Sigmoid colon (tissue), 6 donors: ENCODE measurements at regions not wholly inside any gene's neighbourhood (a gene's known extent, or its start where the extent isn't known, plus 50 kb on each side); places are given as distances from the start of the nearest gene placed in this dataset.

Source experiments
- DNase-seq: peaks from one replicate; pipeline ENCODE4 v3.0.0-alpha.2; 2019
- H3K27ac ChIP-seq, 4 donors: fragments of 200-600 bp; sonication (generic); one replicate each; pipeline ENCODE4 v1.5.1; 2016 to 2019; ENCODE audit warnings: mild to moderate bottlenecking in 1 of 4
- H3K27me3 ChIP-seq, 3 donors: fragments of 200-600 bp; sonication (generic); one replicate each; pipeline ENCODE4 v1.5.1; 2019; ENCODE audit warnings: mild to moderate bottlenecking in 1 of 3
- H3K36me3 ChIP-seq, 4 donors: fragments of 200-600 bp; sonication (generic); one replicate each; pipeline ENCODE4 v1.5.1; 2016 to 2019
- H3K4me1 ChIP-seq, 4 donors: fragments of 200-600 bp; sonication (generic); one replicate each; pipeline ENCODE4 v1.5.1; 2017 to 2019
- H3K4me3 ChIP-seq, 4 donors: fragments of 200-600 bp; sonication (generic); one replicate each; pipeline ENCODE4 v1.5.1; 2017 to 2019; ENCODE audit warnings: mild to moderate bottlenecking in 2 of 4, moderate library complexity in 1 of 4
- H3K9me3 ChIP-seq, 4 donors: fragments of 200-600 bp in 3 of 4; sonication (generic) in 3 of 4; one replicate each; pipeline versions ENCODE4 v1.5.1 to v1.6.1; 2013 to 2019
- EP300 ChIP-seq, 4 donors: sonication (generic); formaldehyde crosslinking; IDR thresholded peaks; one replicate each; pipeline ENCODE4 v1.6.1; 2017; ENCODE audit warnings: antibody characterized with exemption in 4 of 4
- POLR2A ChIP-seq, 2 donors: fragments of 450-650 bp; IDR thresholded peaks; one replicate each; pipeline ENCODE4 v1.6.1; 2016; ENCODE audit warnings: antibody characterized with exemption in 2 of 2, mild to moderate bottlenecking in 2 of 2, moderate library complexity in 2 of 2
- POLR2AphosphoS5 ChIP-seq, 4 donors: sonication (generic); formaldehyde crosslinking; IDR thresholded peaks; one replicate each; pipeline ENCODE4 v1.6.1; 2017; ENCODE audit warnings: antibody characterized with exemption in 4 of 4
- WGBS, 2 donors: extraction: QIAGEN DNeasy Blood & Tissue Kit; methylation state at CpG; one replicate each; pipeline ENCODE4 v1.1.7; 2013; 5-methylcytosine and 5-hydroxymethylcytosine counted together
- intact Hi-C: fragments of 100-400 bp; cut with DNase I; formaldehyde crosslinking; loops from one replicate; pipeline ENCODE4 v1.15.1; 2023
- TF ChIP-seq, protein P1 (sequence below), 4 experiments: fragments of 450-650 bp in 3 of 4; fragments of 200-600 bp in 1 of 4; IDR thresholded peaks; one replicate each; pipeline ENCODE4 v1.5.1; 2016 to 2019; ENCODE audit warnings: antibody characterized with exemption in 4 of 4, mild to moderate bottlenecking in 3 of 4, moderate library complexity in 2 of 4
- donor health status: healthy with polysubstance abuse.
- donor health status: healthy.

DNA sequence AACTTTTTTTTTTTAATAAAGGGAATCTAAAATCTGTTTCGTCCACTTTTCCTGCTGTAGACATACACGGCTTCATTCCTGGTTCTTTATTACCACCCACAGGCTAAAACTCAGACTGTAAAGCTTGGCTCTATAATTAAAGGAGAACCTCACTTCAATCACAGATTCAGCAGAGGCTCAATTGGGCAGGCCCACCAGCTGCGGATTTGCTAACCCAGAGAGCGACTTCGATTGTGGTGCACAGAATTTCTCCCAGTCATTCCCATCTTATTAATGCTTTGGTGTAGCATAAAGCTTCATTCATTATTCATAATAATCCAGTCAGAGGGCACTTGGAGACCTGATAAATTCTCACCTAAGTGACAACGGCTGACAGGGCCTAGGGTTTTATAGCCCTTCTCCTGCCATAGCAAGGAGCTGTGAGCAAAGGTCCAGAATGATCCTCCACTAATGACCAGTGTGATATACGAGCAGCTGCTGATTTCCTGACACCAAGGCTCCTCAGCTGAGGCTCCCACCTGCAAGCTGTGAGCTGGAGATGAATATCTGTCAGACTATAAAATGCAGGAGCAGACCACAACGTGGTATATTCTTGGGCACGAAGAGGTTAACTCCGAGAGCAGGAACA is 149.0 kb downstream of the ATP6V1G3 start:
- H3K36me3 ChIP-seq: no peaks in the 10 kb centered on the region

DNA sequence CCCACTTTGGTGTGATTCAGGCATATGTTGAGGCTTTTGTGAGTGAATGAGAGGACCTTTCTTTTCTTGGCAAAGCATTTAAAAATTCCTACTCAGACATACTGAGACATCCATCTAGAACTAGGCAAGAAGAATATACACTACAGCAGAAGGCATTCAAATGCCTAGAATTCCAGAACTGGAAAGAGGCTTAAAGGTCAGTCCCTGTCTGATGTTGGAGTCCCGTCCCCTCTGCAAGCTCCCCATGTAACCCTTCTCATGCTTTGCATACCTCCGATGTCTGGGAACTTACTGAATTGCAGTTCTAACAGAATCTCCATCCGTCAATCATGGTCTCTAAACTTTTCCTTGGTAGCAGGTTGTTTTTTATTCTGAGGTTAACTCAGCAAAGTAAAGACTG is 152.9 kb downstream of the ATP6V1G3 start:
- Histone ChIP-seq H3K27ac (no peak overlapping the region), H3K4me1 (no peaks in the 10 kb centered on the region), H3K36me3 (no peaks in the 10 kb centered on the region), H3K27me3 (no peaks in the 10 kb centered on the region), H3K9me3 (no peaks in the 10 kb centered on the region), H3K4me3 (no peak overlapping the region)
- WGBS, 2 donors: 58 to 68% methylated on average over 3 of the region's 3 CpGs
- intact Hi-C loops: no loop called here
- TF ChIP-seq EP300 (IDR thresholded peaks at IDR 0.05) (no peak), POLR2A (IDR thresholded peaks at IDR 0.05) (no peak), POLR2AphosphoS5 (IDR thresholded peaks at IDR 0.05) (no peak)
- TF ChIP-seq, protein P1, sequence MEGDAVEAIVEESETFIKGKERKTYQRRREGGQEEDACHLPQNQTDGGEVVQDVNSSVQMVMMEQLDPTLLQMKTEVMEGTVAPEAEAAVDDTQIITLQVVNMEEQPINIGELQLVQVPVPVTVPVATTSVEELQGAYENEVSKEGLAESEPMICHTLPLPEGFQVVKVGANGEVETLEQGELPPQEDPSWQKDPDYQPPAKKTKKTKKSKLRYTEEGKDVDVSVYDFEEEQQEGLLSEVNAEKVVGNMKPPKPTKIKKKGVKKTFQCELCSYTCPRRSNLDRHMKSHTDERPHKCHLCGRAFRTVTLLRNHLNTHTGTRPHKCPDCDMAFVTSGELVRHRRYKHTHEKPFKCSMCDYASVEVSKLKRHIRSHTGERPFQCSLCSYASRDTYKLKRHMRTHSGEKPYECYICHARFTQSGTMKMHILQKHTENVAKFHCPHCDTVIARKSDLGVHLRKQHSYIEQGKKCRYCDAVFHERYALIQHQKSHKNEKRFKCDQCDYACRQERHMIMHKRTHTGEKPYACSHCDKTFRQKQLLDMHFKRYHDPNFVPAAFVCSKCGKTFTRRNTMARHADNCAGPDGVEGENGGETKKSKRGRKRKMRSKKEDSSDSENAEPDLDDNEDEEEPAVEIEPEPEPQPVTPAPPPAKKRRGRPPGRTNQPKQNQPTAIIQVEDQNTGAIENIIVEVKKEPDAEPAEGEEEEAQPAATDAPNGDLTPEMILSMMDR (IDR thresholded peaks at IDR 0.05): no peak
- DNase-seq: no peak

More for the DNA sequence above, 149.0 kb downstream of the ATP6V1G3 start:
- Histone ChIP-seq H3K4me1 (no peaks in the 10 kb centered on the region), H3K9me3 (no peaks in the 10 kb centered on the region), H3K27ac (no peak overlapping the region), H3K4me3 (no peak overlapping the region), H3K27me3 (no peaks in the 10 kb centered on the region)
- intact Hi-C loops: no loop called here
- no peak for DNase-seq
- TF ChIP-seq EP300 (IDR thresholded peaks at IDR 0.05) (no peak), POLR2A (IDR thresholded peaks at IDR 0.05) (no peak), POLR2AphosphoS5 (IDR thresholded peaks at IDR 0.05) (no peak)
- TF ChIP-seq, protein P1 (IDR thresholded peaks at IDR 0.05): no peak
- 60 to 67% methylated on average over 10 of the region's 10 CpGs for WGBS, 2 donors

DNA sequence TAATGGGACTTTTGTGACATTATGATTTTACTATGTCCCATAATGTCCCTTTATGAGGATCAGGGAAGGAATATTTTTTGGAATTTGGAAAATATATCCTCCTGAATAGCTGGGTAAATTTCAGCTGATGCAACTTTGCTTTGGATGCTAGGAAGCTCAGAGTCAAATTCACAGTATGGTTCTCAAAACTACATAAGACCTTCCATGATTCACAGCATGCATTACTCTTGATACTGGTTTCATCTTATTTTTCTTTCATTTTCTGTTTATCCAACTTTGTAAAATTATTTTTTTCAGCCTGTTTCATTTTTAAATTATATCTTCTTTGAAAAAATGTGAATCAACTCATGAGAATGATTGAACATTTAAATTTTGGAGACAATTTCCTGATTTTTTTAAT is 160.2 kb downstream of the ATP6V1G3 start:
- H3K4me3 ChIP-seq: no peak overlapping the region
- H3K4me1 ChIP-seq: no peaks in the 10 kb centered on the region
- TF ChIP-seq POLR2AphosphoS5 (IDR thresholded peaks at IDR 0.05) (no peak), POLR2A (IDR thresholded peaks at IDR 0.05) (no peak), EP300 (IDR thresholded peaks at IDR 0.05) (no peak)
- TF ChIP-seq, protein P1 (IDR thresholded peaks at IDR 0.05): no peak
- DNase-seq: no peak
- H3K9me3 ChIP-seq: peaks cover 0 to 5% (median 0%) of the 10 kb centered on the region in 4 donors
- H3K27me3 ChIP-seq: no peaks in the 10 kb centered on the region
- no peaks in the 10 kb centered on the region for H3K36me3 ChIP-seq
- H3K27ac ChIP-seq: no peak overlapping the region
- intact Hi-C loops: no loop called here

DNA sequence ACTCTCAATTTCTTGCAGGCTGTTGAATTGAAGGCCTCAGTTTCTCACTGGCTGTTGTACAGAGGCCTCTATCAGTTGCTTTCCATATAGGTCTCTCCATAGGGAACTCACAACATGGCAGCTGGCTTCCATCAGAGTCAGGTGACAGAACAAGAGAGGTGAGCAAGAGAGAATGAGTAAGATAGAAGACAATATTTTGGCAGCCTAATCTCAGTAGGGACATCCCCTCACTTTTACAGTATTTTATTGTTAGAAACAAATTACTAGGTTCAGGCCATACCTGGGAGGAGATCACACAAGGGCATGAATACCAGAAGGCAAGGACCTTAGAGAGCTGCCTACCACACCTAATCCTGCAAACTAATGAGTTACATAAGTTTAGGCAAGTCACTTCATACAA is 162.8 kb downstream of the ATP6V1G3 start:
- H3K4me1 ChIP-seq: no peaks in the 10 kb centered on the region
- DNase-seq: no peak
- peaks cover 0 to 5% (median 3%) of the 10 kb centered on the region in 4 donors for H3K9me3 ChIP-seq
- no peaks in the 10 kb centered on the region for H3K36me3 ChIP-seq
- no peak for TF ChIP-seq EP300 (IDR thresholded peaks at IDR 0.05)
- TF ChIP-seq POLR2AphosphoS5 (IDR thresholded peaks at IDR 0.05): no peak
- TF ChIP-seq, protein P1 (IDR thresholded peaks at IDR 0.05): no peak
- no peak for TF ChIP-seq POLR2A (IDR thresholded peaks at IDR 0.05)
- no peak overlapping the region for H3K27ac ChIP-seq
- H3K27me3 ChIP-seq: no peaks in the 10 kb centered on the region
- no peak overlapping the region for H3K4me3 ChIP-seq
- intact Hi-C loops: no loop called here

DNA sequence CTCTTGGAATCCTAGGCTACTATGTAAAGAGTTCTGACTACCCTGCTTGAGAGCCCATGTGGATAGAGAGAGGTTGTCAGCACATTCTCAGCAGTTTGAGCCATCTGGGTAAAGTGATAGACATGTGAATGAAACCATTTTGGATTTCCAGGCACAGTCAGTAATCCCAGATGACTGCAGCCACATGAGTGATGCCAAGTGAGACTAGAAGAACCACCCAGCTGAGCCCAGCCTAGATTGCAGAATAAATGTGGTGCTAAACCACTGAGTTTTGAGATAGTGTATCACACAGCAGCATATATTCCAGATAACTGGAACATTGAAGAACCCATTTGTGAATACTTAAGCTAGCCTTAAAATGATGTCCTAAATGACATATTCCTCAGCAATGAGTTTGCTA is 166.2 kb downstream of the ATP6V1G3 start:
- Histone ChIP-seq H3K27ac (no peak overlapping the region), H3K36me3 (no peaks in the 10 kb centered on the region), H3K4me3 (no peak overlapping the region), H3K9me3 (peaks cover 0 to 5% (median 3%) of the 10 kb centered on the region in 4 donors), H3K27me3 (no peaks in the 10 kb centered on the region), H3K4me1 (no peaks in the 10 kb centered on the region)
- intact Hi-C loops: no loop called here
- DNase-seq: no peak
- TF ChIP-seq, protein P1 (IDR thresholded peaks at IDR 0.05): no peak
- TF ChIP-seq POLR2A (IDR thresholded peaks at IDR 0.05): no peak
- TF ChIP-seq EP300 (IDR thresholded peaks at IDR 0.05): no peak
- TF ChIP-seq POLR2AphosphoS5 (IDR thresholded peaks at IDR 0.05): no peak
